Skeletal muscle tissue (tissue), 3 donors: ENCODE measurements at regions not wholly inside any gene's neighbourhood (a gene's known extent, or its start where the extent isn't known, plus 50 kb on each side); places are given as distances from the start of the nearest gene placed in this dataset.

Source experiments
- H3K27ac ChIP-seq: one replicate; pipeline ENCODE4 v1.7.0; 2013; ENCODE audit warnings: mild to moderate bottlenecking, low read depth, low read length, inconsistent platforms
- H3K27me3 ChIP-seq, 3 donors: one replicate each; pipeline ENCODE4 v1.7.0; 2013; ENCODE audit warnings: low read length in 3 of 3; ENCODE audit not compliant: control insufficient read depth in 3 of 3, insufficient read depth in 3 of 3
- H3K36me3 ChIP-seq, 3 donors: one replicate each; pipeline ENCODE4 v1.7.0; 2013; ENCODE audit warnings: low read length in 3 of 3; ENCODE audit not compliant: control insufficient read depth in 3 of 3, insufficient read depth in 3 of 3
- H3K4me1 ChIP-seq, 3 donors: one replicate each; pipeline ENCODE4 v1.7.0; 2013; ENCODE audit warnings: low read length in 3 of 3, mild to moderate bottlenecking in 3 of 3; ENCODE audit not compliant: control insufficient read depth in 3 of 3, insufficient read depth in 3 of 3
- H3K4me3 ChIP-seq, 3 donors: one replicate each; pipeline ENCODE4 v1.7.0; 2013; ENCODE audit warnings: low read length in 3 of 3
- H3K9ac ChIP-seq, 3 donors: one replicate each; pipeline ENCODE4 v1.7.0; 2013; ENCODE audit warnings: low read length in 3 of 3, mild to moderate bottlenecking in 3 of 3, moderate library complexity in 2 of 3, low read depth in 1 of 3
- H3K9me3 ChIP-seq, 3 donors: one replicate each; pipeline ENCODE4 v1.7.0; 2013; ENCODE audit warnings: low read length in 3 of 3; ENCODE audit not compliant: control insufficient read depth in 3 of 3
- donor health status: Osteomylitis.

DNA sequence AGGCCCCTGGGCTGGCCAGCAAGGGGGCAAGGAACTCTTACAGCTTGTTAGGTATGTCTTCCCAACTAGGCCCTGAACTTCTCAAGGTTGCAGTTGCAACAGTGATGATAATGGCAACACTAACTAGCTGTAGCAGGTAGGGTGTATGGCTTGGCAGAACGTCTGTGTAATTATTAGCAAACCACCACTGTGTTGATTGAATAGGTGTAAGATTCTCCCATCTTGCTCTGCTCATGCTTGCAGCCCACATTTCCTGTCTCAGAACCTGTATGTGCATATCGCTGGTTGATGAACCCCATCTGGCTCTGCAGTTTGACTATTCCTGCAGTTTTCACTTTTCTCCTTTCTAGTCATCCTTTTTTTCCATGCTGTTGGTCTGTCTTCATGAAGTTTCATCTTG is 178.8 kb downstream of the KATNAL1 start:
- peaks cover 4% of the 10 kb centered on the region in 3 donors for H3K4me1 ChIP-seq

DNA sequence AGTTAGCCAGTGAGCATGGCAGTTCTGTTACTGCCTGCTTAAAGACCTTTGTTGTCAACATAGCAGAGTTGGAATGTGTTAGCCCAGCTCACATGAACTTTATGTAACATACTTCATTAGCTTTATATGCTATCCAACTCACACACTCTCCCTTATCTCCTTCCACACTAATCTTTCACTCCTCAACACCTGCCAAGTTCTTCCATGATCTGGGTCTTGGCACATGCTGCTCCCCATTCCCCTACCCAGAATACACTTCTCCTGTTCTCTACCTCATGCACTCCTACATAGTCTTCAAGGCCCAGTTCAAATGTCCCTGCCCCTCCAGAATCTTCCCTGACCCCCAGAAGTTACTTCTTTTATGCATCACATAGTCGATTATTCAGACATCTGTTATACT is 179.3 kb downstream of the KATNAL1 start:
- H3K9me3 ChIP-seq = no peaks in the 10 kb centered on the region
- peaks cover 4% of the 10 kb centered on the region in 3 donors for H3K4me1 ChIP-seq
- H3K4me3 ChIP-seq = no peak overlapping the region
- H3K9ac ChIP-seq = no peak overlapping the region
- no peaks in the 10 kb centered on the region for H3K36me3 ChIP-seq
- H3K27me3 ChIP-seq = peaks cover 0 to 2% (median 0%) of the 10 kb centered on the region in 3 donors
- H3K27ac ChIP-seq = no peak overlapping the region

More for the DNA sequence above, 178.8 kb downstream of the KATNAL1 start:
- Histone ChIP-seq H3K27ac (no peak overlapping the region), H3K36me3 (no peaks in the 10 kb centered on the region), H3K9me3 (no peaks in the 10 kb centered on the region), H3K27me3 (peaks cover 0 to under 1% (median 0%) of the 10 kb centered on the region in 3 donors), H3K9ac (no peak overlapping the region), H3K4me3 (no peak overlapping the region)

DNA sequence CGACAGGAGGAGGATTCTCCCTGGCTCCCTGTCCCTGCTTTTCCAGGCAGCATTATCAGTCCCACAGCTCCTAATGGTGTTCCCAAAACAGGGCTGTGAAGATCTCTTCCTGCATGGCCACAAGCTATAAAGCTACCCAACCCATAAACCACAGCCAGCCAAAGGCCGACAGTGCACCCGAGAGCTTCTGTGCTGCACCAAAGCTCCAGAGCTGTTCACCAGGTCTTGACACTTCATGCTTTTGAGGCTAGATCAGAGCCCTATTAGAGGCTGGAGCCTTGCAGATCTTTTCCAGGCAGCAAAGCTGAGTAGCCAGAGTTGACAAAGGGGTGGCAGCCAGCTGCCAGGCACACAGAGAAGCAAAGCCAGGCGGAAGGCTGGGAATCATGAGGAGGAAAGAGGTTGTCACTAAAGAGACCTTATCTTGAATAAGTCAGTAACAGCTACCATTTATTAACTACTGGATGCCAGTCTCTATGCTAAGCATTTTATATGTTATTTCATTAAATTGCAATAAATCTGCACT is 180.4 kb downstream of the KATNAL1 start:
- Histone ChIP-seq H3K27me3 (peaks cover 0 to 2% (median 0%) of the 10 kb centered on the region in 3 donors), H3K36me3 (no peaks in the 10 kb centered on the region), H3K27ac (no peak overlapping the region), H3K4me1 (no peaks in the 10 kb centered on the region), H3K4me3 (no peak overlapping the region), H3K9ac (no peak overlapping the region), H3K9me3 (no peaks in the 10 kb centered on the region)

DNA sequence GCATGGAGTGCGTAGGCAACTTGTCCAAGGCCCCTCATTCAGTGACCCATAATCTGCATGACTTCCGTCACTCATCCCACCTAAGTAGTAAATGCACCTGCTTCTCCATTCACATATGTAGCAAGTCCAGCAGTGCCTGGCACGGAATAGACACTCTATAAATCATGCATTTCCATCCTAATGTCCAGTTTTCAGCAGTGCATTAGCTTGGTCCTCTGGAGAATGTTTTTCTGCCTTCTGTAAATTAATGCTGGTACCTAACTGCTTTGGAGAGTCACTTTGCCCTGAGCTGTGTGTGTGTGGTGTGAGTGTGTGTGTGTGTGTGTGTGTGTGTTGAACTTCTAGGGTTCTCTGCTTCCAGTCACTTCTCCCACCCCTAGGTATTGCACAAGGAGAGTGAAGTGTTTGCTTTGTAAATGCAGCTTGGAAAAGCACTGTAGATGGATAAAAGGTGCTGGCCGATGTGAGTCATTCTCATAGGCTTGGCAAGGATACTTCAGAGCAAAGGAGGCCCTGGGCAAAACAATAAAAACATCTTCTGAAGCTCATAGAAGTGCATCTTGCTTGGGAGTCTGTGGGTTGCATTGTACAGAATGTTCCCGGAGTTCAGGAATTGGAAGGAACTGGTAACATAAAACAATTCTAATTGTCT is 181.8 kb downstream of the KATNAL1 start:
- Histone ChIP-seq H3K27me3 (peaks cover 0 to 2% (median 0%) of the 10 kb centered on the region in 3 donors), H3K4me3 (no peak overlapping the region), H3K4me1 (no peaks in the 10 kb centered on the region), H3K36me3 (no peaks in the 10 kb centered on the region), H3K9me3 (no peaks in the 10 kb centered on the region), H3K9ac (no peak overlapping the region), H3K27ac (no peak overlapping the region)

DNA sequence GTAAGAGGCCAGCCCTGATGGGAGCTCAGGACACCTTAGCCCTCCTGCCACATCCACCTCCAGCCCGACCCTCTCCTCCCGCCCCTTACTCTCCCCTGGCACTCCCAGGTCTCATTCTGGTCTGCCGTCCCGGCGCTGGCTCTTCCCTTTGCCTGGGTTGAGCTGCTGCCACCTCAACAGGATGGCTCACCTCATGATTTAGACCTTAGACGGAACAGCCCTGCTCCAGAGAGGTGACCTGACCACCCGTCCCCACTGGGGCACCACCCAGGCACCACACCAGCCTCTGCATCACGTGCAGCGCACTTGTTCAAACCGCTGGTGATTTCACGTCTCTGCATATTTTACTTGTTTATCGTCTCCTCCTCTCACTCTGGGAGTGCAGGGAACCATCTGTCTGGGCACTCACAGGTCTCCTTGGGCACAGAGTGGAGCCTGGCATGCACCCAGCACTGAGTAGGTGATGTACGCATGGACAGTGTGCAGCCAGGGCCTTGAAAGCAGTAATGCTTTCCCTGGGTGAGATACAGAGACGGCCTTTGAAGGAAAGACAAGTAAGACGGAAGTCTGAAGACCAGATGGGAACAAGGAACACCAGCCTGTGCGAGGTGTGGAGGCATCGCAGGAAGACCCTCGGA is 183.1 kb downstream of the KATNAL1 start:
- peaks cover 0 to 2% (median 0%) of the 10 kb centered on the region in 3 donors for H3K27me3 ChIP-seq
- H3K4me3 ChIP-seq = no peak overlapping the region
- H3K4me1 ChIP-seq = no peaks in the 10 kb centered on the region
- no peaks in the 10 kb centered on the region for H3K36me3 ChIP-seq
- no peak overlapping the region for H3K27ac ChIP-seq
- H3K9me3 ChIP-seq = no peaks in the 10 kb centered on the region
- no peak overlapping the region for H3K9ac ChIP-seq

DNA sequence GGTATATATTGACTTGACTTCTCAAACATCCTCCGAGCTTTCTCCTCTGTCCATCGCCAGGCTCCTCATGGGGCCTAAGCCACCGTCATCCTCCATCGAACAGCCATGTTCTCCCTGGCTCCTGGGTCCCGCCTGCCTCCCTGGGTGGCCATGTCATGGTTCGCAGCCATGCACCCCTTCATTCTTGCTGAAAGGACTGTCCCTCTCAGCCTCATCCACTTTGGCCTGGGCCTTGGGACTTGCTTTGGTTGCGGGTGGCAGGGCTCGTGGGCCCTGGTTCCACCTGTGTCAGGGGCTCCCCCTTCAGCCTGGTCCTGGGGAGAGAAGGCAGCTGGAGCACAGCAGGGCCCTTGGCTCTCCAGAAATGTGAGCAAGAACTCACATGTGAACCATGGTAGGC is 183.8 kb downstream of the KATNAL1 start:
- peaks cover 0 to 2% (median 0%) of the 10 kb centered on the region in 3 donors for H3K27me3 ChIP-seq
- no peaks in the 10 kb centered on the region for H3K4me1 ChIP-seq
- no peaks in the 10 kb centered on the region for H3K9me3 ChIP-seq
- no peak overlapping the region for H3K9ac ChIP-seq
- no peaks in the 10 kb centered on the region for H3K36me3 ChIP-seq
- no peak overlapping the region for H3K27ac ChIP-seq
- H3K4me3 ChIP-seq = no peak overlapping the region

DNA sequence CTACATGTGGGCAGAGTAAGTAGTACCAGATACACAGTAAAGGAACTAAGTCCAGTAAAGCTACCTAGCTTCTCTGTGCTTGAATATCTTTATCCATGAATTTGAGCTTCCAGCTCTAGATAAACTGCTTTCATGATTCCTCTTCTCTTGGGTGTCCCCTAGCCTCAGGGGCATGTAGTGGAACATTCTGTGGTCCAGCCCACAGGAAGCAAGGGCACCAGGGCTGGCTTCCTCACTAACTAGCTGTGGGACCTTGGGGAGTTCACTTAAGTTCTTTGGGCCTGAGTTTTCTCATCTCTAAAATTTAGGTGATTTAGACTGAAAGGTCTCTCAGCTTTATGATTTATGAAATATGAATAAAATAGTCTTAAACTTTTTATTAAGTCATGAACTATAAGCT is 185.7 kb downstream of the KATNAL1 start:
- H3K36me3 ChIP-seq = no peaks in the 10 kb centered on the region
- no peak overlapping the region for H3K27ac ChIP-seq
- no peak overlapping the region for H3K4me3 ChIP-seq
- peaks cover 0 to 2% (median 0%) of the 10 kb centered on the region in 3 donors for H3K27me3 ChIP-seq
- no peaks in the 10 kb centered on the region for H3K9me3 ChIP-seq
- H3K4me1 ChIP-seq = no peaks in the 10 kb centered on the region
- no peak overlapping the region for H3K9ac ChIP-seq

DNA sequence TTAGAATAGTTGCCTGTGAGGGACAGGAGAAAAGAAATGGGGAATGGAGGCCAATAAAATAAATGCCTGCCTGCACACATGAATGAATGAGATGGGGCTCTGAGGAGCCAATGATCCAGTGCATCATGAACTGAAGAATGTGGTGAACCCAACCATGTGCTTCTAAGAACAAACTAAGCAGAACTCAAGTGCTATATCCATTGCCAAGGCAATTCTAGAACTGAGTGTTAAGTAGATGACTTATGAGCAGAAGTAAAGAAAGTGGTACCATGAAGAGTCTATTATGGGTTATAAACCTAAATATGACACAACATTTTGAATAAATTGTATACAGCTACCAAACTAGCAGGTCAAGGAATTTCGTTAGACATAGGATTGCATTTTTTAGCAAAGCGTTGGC is 186.1 kb downstream of the KATNAL1 start:
- no peaks in the 10 kb centered on the region for H3K9me3 ChIP-seq
- no peak overlapping the region for H3K9ac ChIP-seq
- H3K4me3 ChIP-seq = no peak overlapping the region
- peaks cover 0 to 2% (median 0%) of the 10 kb centered on the region in 3 donors for H3K27me3 ChIP-seq
- H3K4me1 ChIP-seq = no peaks in the 10 kb centered on the region
- no peaks in the 10 kb centered on the region for H3K36me3 ChIP-seq
- H3K27ac ChIP-seq = no peak overlapping the region

DNA sequence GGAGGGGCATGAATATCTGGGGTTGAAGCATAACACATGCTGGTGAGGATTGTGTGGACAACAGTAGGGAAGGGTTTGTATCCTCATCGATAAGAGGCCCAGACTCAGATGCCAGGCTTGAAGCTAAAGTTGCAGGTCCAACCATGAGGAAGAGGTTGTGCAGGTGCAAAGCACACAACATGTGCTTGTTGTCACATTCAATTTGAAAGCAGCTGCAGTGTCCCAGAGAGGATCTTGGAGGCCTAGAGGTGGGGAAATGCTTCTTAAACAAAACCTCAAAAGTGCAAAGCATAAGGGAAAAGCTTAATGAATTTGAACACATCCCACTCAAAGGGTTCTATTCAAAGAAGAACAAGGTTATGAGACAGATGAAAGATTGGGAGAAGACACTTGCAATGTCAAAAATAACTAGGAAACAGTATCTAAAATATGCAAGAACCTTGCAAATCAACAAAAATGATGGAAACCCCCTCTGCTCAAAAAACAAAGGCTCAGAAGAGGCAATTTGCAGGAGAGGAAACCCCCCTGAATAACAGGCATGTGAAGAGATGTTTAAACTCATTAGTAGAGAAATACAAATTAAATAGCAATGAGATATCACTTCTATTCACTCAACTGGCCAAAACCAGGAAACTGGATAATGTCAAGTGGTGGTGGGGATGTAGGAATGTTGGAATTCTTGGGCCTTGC is 187.1 kb downstream of the KATNAL1 start:
- no peak overlapping the region for H3K4me3 ChIP-seq
- no peaks in the 10 kb centered on the region for H3K36me3 ChIP-seq
- peaks cover 2 to 8% (median 3%) of the 10 kb centered on the region in 3 donors for H3K4me1 ChIP-seq
- H3K27ac ChIP-seq = no peak overlapping the region
- H3K27me3 ChIP-seq = peaks cover 0 to 2% (median 0%) of the 10 kb centered on the region in 3 donors
- no peaks in the 10 kb centered on the region for H3K9me3 ChIP-seq
- H3K9ac ChIP-seq = no peak overlapping the region

DNA sequence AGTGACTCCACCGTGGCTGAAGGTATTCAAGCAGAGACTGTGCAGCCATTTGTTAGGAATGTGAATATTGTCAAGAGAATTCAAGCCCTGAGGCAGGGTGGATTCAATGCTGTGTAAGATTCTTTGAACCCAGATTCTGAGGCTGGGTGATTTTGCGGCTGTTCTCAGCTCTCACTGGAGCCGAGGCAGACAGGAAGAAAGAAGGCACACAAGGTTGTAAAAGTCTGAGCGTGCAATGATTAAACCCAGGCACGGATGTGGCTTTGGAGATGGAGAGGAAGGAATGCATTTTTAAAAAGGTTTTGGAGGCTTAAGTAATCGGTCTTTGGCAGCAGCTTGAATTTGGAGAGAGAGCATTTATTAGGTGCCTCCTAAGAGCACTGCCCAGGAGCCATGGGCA is 187.9 kb downstream of the KATNAL1 start:
- peaks cover 5 to 11% (median 5%) of the 10 kb centered on the region in 3 donors for H3K4me1 ChIP-seq
- H3K27me3 ChIP-seq = peaks cover 0 to 2% (median 0%) of the 10 kb centered on the region in 3 donors
- H3K4me3 ChIP-seq = no peak overlapping the region
- H3K36me3 ChIP-seq = no peaks in the 10 kb centered on the region
- H3K9ac ChIP-seq = no peak overlapping the region
- H3K9me3 ChIP-seq = no peaks in the 10 kb centered on the region
- no peak overlapping the region for H3K27ac ChIP-seq
